ENCODE measurements at regions not wholly inside any gene's neighbourhood (a gene's known extent, or its start where the extent isn't known, plus 50 kb on each side); places are given as distances from the start of the nearest gene placed in this dataset.

DNA sequence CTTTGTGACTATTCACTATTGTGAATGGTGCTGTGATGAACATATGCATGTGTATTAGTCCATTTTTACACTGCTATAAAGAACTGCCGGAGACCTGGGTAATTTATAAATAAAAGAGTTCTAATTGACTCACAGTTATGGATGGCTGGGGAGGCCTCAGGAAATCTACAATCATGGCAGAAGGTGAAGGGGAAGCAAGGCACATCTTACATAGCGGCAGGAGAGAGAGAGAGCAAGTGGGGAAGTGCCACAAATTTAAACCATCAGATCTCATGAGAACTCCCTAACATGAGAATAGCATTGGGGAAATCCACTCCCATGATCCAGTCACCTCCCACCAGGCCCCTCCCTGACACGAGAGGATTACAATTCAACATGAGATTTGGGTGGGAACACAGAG, 90.8 kb downstream of the ATP23 start:
- DNase-seq (ENCODE audit: low read depth, low spot score) (no peak), ATAC-seq (no peak)
- H3K4me1 ChIP-seq (ENCODE audit: control insufficient read depth, insufficient read depth, low read length) = no peaks in the 10 kb centered on the region
- no peaks in the 10 kb centered on the region for H3K36me3 ChIP-seq (ENCODE audit: control insufficient read depth, insufficient read depth, low read length)
- no peaks in the 10 kb centered on the region for H3K9me3 ChIP-seq (ENCODE audit: control insufficient read depth, insufficient read depth, low read depth, low read length)
- no peaks in the 10 kb centered on the region for H3K27me3 ChIP-seq (ENCODE audit: control insufficient read depth, insufficient read depth, low read length)
- POLR2A ChIA-PET = no interaction called here
- BruUV-seq (replicated peaks) = no TSS peak
- H3K4me3 ChIP-seq (ENCODE audit: low read depth in 2 of 2, low read length in 2 of 2) = no peak overlapping the region
- in situ Hi-C loops (cut with HindIII; ENCODE audit: low pct_unique_long_range_greater_than_20kb, low sequenced_read_pairs) = no loop called here
- TF ChIP-seq TCF7L2 (IDR thresholded peaks at IDR 0.05; ENCODE audit: low read depth, low read length) = no peak
- no peak for TF ChIP-seq SIN3A (IDR thresholded peaks at IDR 0.05; ENCODE audit: borderline replicate concordance, insufficient read depth, low read depth, low read length)
- TF ChIP-seq, protein P1, sequence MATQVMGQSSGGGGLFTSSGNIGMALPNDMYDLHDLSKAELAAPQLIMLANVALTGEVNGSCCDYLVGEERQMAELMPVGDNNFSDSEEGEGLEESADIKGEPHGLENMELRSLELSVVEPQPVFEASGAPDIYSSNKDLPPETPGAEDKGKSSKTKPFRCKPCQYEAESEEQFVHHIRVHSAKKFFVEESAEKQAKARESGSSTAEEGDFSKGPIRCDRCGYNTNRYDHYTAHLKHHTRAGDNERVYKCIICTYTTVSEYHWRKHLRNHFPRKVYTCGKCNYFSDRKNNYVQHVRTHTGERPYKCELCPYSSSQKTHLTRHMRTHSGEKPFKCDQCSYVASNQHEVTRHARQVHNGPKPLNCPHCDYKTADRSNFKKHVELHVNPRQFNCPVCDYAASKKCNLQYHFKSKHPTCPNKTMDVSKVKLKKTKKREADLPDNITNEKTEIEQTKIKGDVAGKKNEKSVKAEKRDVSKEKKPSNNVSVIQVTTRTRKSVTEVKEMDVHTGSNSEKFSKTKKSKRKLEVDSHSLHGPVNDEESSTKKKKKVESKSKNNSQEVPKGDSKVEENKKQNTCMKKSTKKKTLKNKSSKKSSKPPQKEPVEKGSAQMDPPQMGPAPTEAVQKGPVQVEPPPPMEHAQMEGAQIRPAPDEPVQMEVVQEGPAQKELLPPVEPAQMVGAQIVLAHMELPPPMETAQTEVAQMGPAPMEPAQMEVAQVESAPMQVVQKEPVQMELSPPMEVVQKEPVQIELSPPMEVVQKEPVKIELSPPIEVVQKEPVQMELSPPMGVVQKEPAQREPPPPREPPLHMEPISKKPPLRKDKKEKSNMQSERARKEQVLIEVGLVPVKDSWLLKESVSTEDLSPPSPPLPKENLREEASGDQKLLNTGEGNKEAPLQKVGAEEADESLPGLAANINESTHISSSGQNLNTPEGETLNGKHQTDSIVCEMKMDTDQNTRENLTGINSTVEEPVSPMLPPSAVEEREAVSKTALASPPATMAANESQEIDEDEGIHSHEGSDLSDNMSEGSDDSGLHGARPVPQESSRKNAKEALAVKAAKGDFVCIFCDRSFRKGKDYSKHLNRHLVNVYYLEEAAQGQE (IDR thresholded peaks at IDR 0.05; ENCODE audit: insufficient read depth in 1 of 2, low read depth in 2 of 2, low read length in 1 of 2) = no peak
- no peak for TF ChIP-seq POLR2AphosphoS5 (IDR thresholded peaks at IDR 0.05; ENCODE audit: low read depth, low read length)
- TF ChIP-seq, protein P2, sequence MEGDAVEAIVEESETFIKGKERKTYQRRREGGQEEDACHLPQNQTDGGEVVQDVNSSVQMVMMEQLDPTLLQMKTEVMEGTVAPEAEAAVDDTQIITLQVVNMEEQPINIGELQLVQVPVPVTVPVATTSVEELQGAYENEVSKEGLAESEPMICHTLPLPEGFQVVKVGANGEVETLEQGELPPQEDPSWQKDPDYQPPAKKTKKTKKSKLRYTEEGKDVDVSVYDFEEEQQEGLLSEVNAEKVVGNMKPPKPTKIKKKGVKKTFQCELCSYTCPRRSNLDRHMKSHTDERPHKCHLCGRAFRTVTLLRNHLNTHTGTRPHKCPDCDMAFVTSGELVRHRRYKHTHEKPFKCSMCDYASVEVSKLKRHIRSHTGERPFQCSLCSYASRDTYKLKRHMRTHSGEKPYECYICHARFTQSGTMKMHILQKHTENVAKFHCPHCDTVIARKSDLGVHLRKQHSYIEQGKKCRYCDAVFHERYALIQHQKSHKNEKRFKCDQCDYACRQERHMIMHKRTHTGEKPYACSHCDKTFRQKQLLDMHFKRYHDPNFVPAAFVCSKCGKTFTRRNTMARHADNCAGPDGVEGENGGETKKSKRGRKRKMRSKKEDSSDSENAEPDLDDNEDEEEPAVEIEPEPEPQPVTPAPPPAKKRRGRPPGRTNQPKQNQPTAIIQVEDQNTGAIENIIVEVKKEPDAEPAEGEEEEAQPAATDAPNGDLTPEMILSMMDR (IDR thresholded peaks at IDR 0.05) = no peak
- H3K27ac ChIP-seq (ENCODE audit: low read length) = no peak overlapping the region
- CTCF ChIA-PET = no interaction called here
- intact Hi-C loops (cut with micrococcal nuclease; ENCODE audit: unreplicated experiment) = no loop called here

DNA sequence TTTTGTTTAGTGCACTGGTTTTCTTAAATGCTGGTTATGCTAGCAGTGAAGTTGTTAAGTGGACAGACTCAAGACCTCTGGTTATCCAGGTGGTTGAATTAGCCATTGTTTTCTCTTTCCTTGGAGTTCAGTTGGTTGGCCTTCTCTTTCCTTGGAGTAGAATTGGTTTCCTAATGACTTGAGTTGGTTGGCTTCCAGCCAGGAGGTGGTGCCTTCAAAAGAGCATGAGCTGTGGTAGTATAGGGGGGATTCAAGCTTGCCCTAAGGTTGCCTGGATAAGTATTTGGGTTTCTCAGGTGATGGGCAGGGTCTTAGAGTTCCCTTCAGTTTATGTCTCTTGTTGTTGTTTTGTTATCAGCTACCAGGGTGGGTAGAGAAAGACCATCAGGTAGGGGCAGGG, 92.5 kb downstream of the ATP23 start:
- no peaks in the 10 kb centered on the region for H3K36me3 ChIP-seq (ENCODE audit: control insufficient read depth, insufficient read depth, low read length)
- ChIA-PET CTCF (no interaction called here), POLR2A (interaction anchor here (0.6 kb wide), 1 partner anchor 93 kb away, joined by 4 read pairs; the partner anchor contains the start of gene ATP23)
- no peaks in the 10 kb centered on the region for H3K4me1 ChIP-seq (ENCODE audit: control insufficient read depth, insufficient read depth, low read length)
- intact Hi-C loops (cut with micrococcal nuclease; ENCODE audit: unreplicated experiment) (no loop called here), in situ Hi-C loops (cut with HindIII; ENCODE audit: low pct_unique_long_range_greater_than_20kb, low sequenced_read_pairs) (no loop called here)
- BruUV-seq (replicated peaks) = no TSS peak
- H3K27me3 ChIP-seq (ENCODE audit: control insufficient read depth, insufficient read depth, low read length) = no peaks in the 10 kb centered on the region
- no peaks in the 10 kb centered on the region for H3K9me3 ChIP-seq (ENCODE audit: control insufficient read depth, insufficient read depth, low read depth, low read length)
- no peak overlapping the region for H3K4me3 ChIP-seq (ENCODE audit: low read depth in 2 of 2, low read length in 2 of 2)
- no peak overlapping the region for H3K27ac ChIP-seq (ENCODE audit: low read length)
- no peak for DNase-seq (ENCODE audit: low read depth, low spot score)
- ATAC-seq = no peak
- TF ChIP-seq, protein P1 (IDR thresholded peaks at IDR 0.05; ENCODE audit: insufficient read depth in 1 of 2, low read depth in 2 of 2, low read length in 1 of 2) = no peak
- TF ChIP-seq SIN3A (IDR thresholded peaks at IDR 0.05; ENCODE audit: borderline replicate concordance, insufficient read depth, low read depth, low read length) (no peak), POLR2AphosphoS5 (IDR thresholded peaks at IDR 0.05; ENCODE audit: low read depth, low read length) (no peak), TCF7L2 (IDR thresholded peaks at IDR 0.05; ENCODE audit: low read depth, low read length) (no peak)
- TF ChIP-seq, protein P2 (IDR thresholded peaks at IDR 0.05) = no peak

All from Panc1 (cell line).